GM23338 (cell line): ENCODE measurements at regions not wholly inside any gene's neighbourhood (a gene's known extent, or its start where the extent isn't known, plus 50 kb on each side); places are given as distances from the start of the nearest gene placed in this dataset.

Experiments
- CREB1 ChIP-seq: fragments of 250-450 bp; sonication (Bioruptor Pico); IDR thresholded peaks from 2 replicates; pipeline ENCODE4 v1.5.0; 2020; ENCODE audit warnings: low read depth, mild to moderate bottlenecking, moderate library complexity
- CTCF ChIP-seq, 2 experiments: fragments of 200-600 bp in 1 of 2; sonication (generic) in 1 of 2; conservative IDR thresholded peaks; 2 replicates each; pipeline versions ENCODE4 v1.5.1 to v1.6.1; 2016 to 2017; ENCODE audit warnings: antibody characterized with exemption in 2 of 2, low read depth in 2 of 2, mild to moderate bottlenecking in 2 of 2, moderate library complexity in 1 of 2
- EZH2 ChIP-seq: fragments of 200-600 bp; sonication (generic); IDR thresholded peaks from one replicate; pipeline ENCODE4 v1.8.0; 2017; ENCODE audit warnings: antibody characterized with exemption, mild to moderate bottlenecking, low read depth; ENCODE audit not compliant: unreplicated experiment
- EZH2phosphoT487 ChIP-seq: fragments of 200-600 bp; sonication (generic); IDR thresholded peaks from one replicate; pipeline ENCODE4 v1.8.1; 2018; ENCODE audit warnings: antibody characterized with exemption; ENCODE audit not compliant: unreplicated experiment
- JUNB ChIP-seq: IDR thresholded peaks from one replicate; pipeline ENCODE4 v1.6.1; 2016; ENCODE audit warnings: antibody characterized with exemption; ENCODE audit not compliant: unreplicated experiment
- NANOG ChIP-seq: IDR thresholded peaks from 2 replicates; pipeline ENCODE4 v1.6.1; 2016; ENCODE audit warnings: antibody characterized with exemption, borderline replicate concordance
- POLR2AphosphoS5 ChIP-seq: IDR thresholded peaks from 2 replicates; pipeline ENCODE4 v1.6.1; 2016; ENCODE audit warnings: antibody characterized with exemption, low read depth
- REST ChIP-seq: IDR thresholded peaks from one replicate; pipeline ENCODE4 v1.6.1; 2018; ENCODE audit warnings: antibody characterized with exemption; ENCODE audit not compliant: unreplicated experiment
- STAT1 ChIP-seq: IDR thresholded peaks from one replicate; pipeline ENCODE4 v1.6.1; 2016; ENCODE audit warnings: antibody characterized with exemption; ENCODE audit not compliant: unreplicated experiment
- ZNF114 ChIP-seq: fragments of 250-450 bp; sonication (Bioruptor Pico); IDR thresholded peaks from 2 replicates; pipeline ENCODE4 v1.5.0; 2020; ENCODE audit warnings: mild to moderate bottlenecking, moderate library complexity
- ZNF331 ChIP-seq: fragments of 250-450 bp; sonication (Bioruptor Pico); IDR thresholded peaks from 2 replicates; pipeline ENCODE4 v1.5.0; 2020; ENCODE audit warnings: low read depth, mild to moderate bottlenecking, moderate library complexity

GRCh38 chr5:61850696-61851095 is 455.3 kb upstream of the KIF2A start:
- no peak for TF ChIP-seq CTCF (conservative IDR thresholded peaks at IDR 0.05; ENCODE audit: low read depth in 2 of 2)
- no peak for TF ChIP-seq NANOG
- TF ChIP-seq EZH2 = no peak
- no peak for TF ChIP-seq POLR2AphosphoS5
- TF ChIP-seq ZNF114 (CRISPR knock-in tag) = no peak
- no peak for TF ChIP-seq EZH2phosphoT487
- TF ChIP-seq CREB1 = no peak
- no peak for TF ChIP-seq REST
- no peak for TF ChIP-seq JUNB
- TF ChIP-seq STAT1 = no peak
- no peak for TF ChIP-seq ZNF331 (CRISPR knock-in tag)
